Esophagus muscularis mucosa (tissue), 4 donors: ENCODE measurements at regions not wholly inside any gene's neighbourhood (a gene's known extent, or its start where the extent isn't known, plus 50 kb on each side); places are given as distances from the start of the nearest gene placed in this dataset.

Source experiments
- CTCF ChIP-seq, 3 experiments: fragments of 200-600 bp in 2 of 3; fragments of 450-650 bp in 1 of 3; sonication (generic) in 2 of 3; IDR thresholded peaks; one replicate each; pipeline ENCODE4 v1.5.1; 2017 to 2019; ENCODE audit warnings: antibody characterized with exemption in 3 of 3, mild to moderate bottlenecking in 2 of 3, moderate library complexity in 1 of 3
- EP300 ChIP-seq: sonication (generic); formaldehyde crosslinking; IDR thresholded peaks from one replicate; pipeline ENCODE4 v1.6.1; 2017; ENCODE audit warnings: antibody characterized with exemption
- POLR2A ChIP-seq: fragments of 450-650 bp; IDR thresholded peaks from one replicate; pipeline ENCODE4 v1.6.1; 2017; ENCODE audit warnings: antibody characterized with exemption, moderate library complexity, mild to moderate bottlenecking, low read depth
- POLR2AphosphoS5 ChIP-seq, 2 donors: sonication (generic); formaldehyde crosslinking; IDR thresholded peaks; one replicate each; pipeline ENCODE4 v1.6.1; 2017; ENCODE audit warnings: antibody characterized with exemption in 2 of 2

GRCh38 chr15:85892232-85892631 is 97.5 kb upstream of the KLHL25 start:
- TF ChIP-seq CTCF (IDR thresholded peaks at IDR 0.05) (no peak), POLR2A (no peak), POLR2AphosphoS5 (IDR thresholded peaks at IDR 0.05) (no peak), EP300 (no peak)
